HUES6 (cell line): ENCODE measurements at regions not wholly inside any gene's neighbourhood (a gene's known extent, or its start where the extent isn't known, plus 50 kb on each side); places are given as distances from the start of the nearest gene placed in this dataset.

Experiments used
- H3K27ac ChIP-seq: 2 replicates; pipeline ENCODE4 v1.7.0; 2013; ENCODE audit warnings: low read depth, mild to moderate bottlenecking, low read length, inconsistent platforms
- H3K27me3 ChIP-seq: 2 replicates; pipeline ENCODE4 v1.6.1; 2013; ENCODE audit warnings: low read length; ENCODE audit not compliant: control insufficient read depth, insufficient read depth
- H3K36me3 ChIP-seq: 2 replicates; pipeline ENCODE4 v1.6.1; 2013; ENCODE audit warnings: low read length; ENCODE audit not compliant: control insufficient read depth, insufficient read depth
- H3K4me1 ChIP-seq: 2 replicates; pipeline ENCODE4 v1.6.1; 2013; ENCODE audit warnings: low read length; ENCODE audit not compliant: control insufficient read depth, insufficient read depth
- H3K4me3 ChIP-seq: 2 replicates; pipeline ENCODE4 v1.5.1; 2013; ENCODE audit warnings: low read depth, low read length
- H3K9ac ChIP-seq: one replicate; pipeline ENCODE4 v1.6.1; 2013; ENCODE audit warnings: mild to moderate bottlenecking, low read length
- H3K9me3 ChIP-seq: 2 replicates; pipeline ENCODE4 v1.6.1; 2013; ENCODE audit warnings: low read depth, low read length; ENCODE audit not compliant: control insufficient read depth, insufficient read depth

- H3K4me1 ChIP-seq: no peaks in the 10 kb centered on the region
- no peaks in the 10 kb centered on the region for H3K36me3 ChIP-seq
- H3K27ac ChIP-seq: no peak overlapping the region
- 0 out of 2 replicates have a peak, but pooled peaks cover 3% of the 10 kb centered on the region for H3K9me3 ChIP-seq
- H3K9ac ChIP-seq: no peak overlapping the region
- H3K27me3 ChIP-seq: no peaks in the 10 kb centered on the region
- no peak overlapping the region for H3K4me3 ChIP-seq
Observed at GRCh38 chr18:75624869-75625268, 197.4 kb upstream of the SMIM21 start.

GRCh38 chr18:75621818-75622217 lies 194.3 kb upstream of the SMIM21 start:
- H3K4me3 ChIP-seq: no peak overlapping the region
- no peaks in the 10 kb centered on the region for H3K4me1 ChIP-seq
- H3K9me3 ChIP-seq: 0 out of 2 replicates have a peak, but pooled peaks cover 3% of the 10 kb centered on the region
- H3K27ac ChIP-seq: no peak overlapping the region
- no peak overlapping the region for H3K9ac ChIP-seq
- H3K36me3 ChIP-seq: no peaks in the 10 kb centered on the region
- no peaks in the 10 kb centered on the region for H3K27me3 ChIP-seq

- Histone ChIP-seq H3K4me3 (no peak overlapping the region), H3K36me3 (no peaks in the 10 kb centered on the region), H3K27me3 (no peaks in the 10 kb centered on the region), H3K4me1 (no peaks in the 10 kb centered on the region), H3K9me3 (0 out of 2 replicates have a peak, but pooled peaks cover 3% of the 10 kb centered on the region), H3K9ac (no peak overlapping the region), H3K27ac (no peak overlapping the region)
Observed at GRCh38 chr18:75618146-75618545, 190.6 kb upstream of the SMIM21 start.

DNA sequence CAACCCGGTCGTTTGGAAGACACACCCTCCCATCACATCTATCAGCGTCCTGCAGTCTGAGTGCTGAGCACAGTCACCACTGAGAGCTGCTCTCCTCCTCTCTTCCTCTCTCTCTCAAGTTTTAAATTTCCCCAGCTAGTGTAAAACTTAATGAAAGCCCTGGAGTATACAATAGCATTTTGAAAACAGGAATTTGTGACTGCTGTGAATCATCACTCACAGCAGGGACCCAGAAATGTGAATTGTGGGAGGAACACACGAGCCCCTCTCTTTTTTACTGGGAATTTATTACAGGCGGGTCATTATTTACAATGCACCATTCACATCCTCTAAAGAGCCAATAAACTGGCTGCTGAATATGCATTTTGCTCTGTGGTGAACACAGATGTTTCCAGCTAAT lies 185.0 kb upstream of the SMIM21 start:
- Histone ChIP-seq H3K27ac (no peak overlapping the region), H3K27me3 (no peaks in the 10 kb centered on the region), H3K4me1 (peaks cover 9% of the 10 kb centered on the region), H3K9me3 (no peaks in the 10 kb centered on the region), H3K9ac (no peak overlapping the region), H3K36me3 (no peaks in the 10 kb centered on the region), H3K4me3 (no peak overlapping the region)

DNA sequence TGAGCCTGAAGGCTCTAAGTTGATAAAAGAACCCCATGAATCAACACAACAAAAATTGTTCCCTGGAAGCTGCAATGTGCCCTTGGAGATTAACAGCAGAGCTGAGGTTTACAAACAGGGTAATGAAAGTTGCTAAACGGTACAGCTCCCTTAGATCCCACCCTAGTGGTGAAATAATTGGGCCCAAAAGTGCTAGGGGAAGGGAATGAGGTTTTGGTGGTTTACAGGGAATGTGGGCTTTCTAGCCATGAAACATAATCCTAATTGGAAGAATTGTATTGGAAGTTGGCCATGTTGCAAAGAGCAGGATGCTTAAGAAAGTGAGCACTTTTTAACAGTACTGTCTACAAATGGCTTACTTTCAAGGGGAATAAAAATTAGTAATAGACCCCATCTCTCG lies 180.2 kb upstream of the SMIM21 start:
- Histone ChIP-seq H3K4me3 (no peak overlapping the region), H3K9me3 (no peaks in the 10 kb centered on the region), H3K4me1 (peaks cover 7% of the 10 kb centered on the region), H3K27me3 (no peaks in the 10 kb centered on the region), H3K27ac (no peak overlapping the region), H3K9ac (no peak overlapping the region), H3K36me3 (no peaks in the 10 kb centered on the region)

DNA sequence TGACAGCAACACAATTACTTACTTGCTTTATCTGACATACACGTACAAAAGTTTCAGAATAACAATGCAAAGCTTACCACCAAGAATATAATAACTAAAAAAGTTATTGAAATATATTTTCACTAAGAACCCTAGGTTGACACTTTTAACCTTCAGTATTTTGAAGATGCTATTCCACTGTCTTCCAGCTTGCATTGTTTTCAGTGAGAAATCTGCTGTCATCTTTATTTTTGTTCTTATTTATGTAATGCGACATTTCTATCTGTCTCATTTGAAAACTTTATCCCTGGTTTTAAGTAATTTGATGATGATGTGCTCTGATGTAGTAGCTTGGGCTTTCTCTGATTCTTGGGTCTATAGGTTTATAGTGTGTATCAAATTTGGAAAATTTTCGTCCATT lies 165.0 kb upstream of the SMIM21 start:
- Histone ChIP-seq H3K36me3 (no peaks in the 10 kb centered on the region), H3K4me1 (no peaks in the 10 kb centered on the region), H3K9ac (no peak overlapping the region), H3K4me3 (no peak overlapping the region), H3K27me3 (no peaks in the 10 kb centered on the region), H3K9me3 (peaks cover 39% of the 10 kb centered on the region), H3K27ac (no peak overlapping the region)

GRCh38 chr18:75588412-75588811 lies 160.9 kb upstream of the SMIM21 start:
- H3K4me3 ChIP-seq: no peak overlapping the region
- H3K9ac ChIP-seq: no peak overlapping the region
- H3K4me1 ChIP-seq: no peaks in the 10 kb centered on the region; the same call in 1 of the 2 replicates
- peaks cover 24% of the 10 kb centered on the region for H3K9me3 ChIP-seq
- no peaks in the 10 kb centered on the region for H3K27me3 ChIP-seq
- no peak overlapping the region for H3K27ac ChIP-seq
- no peaks in the 10 kb centered on the region for H3K36me3 ChIP-seq

DNA sequence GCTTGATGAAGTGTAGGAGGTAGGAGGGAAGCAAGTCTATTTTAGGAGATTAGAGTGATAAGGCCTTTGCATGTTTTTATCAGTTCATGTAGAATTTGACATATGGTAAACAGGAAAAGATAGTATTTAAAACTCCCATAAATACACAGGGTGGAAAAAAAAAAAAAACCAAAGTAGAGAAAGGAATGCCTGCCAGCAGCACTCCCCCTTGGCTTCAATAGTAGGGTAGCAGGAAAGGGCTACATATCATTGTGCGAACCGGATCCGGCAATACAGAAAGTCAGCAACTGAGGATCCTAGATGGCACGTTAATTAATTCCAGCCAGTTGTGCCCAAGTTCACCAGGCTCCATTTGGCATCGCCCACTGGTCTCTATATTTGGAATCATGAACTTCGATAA lies 159.6 kb upstream of the SMIM21 start:
- no peak overlapping the region for H3K4me3 ChIP-seq
- no peaks in the 10 kb centered on the region for H3K27me3 ChIP-seq

GRCh38 chr18:75586130-75586889 lies 158.8 kb upstream of the SMIM21 start:
- no peak overlapping the region for H3K4me3 ChIP-seq
- no peaks in the 10 kb centered on the region for H3K27me3 ChIP-seq
- no peaks in the 10 kb centered on the region for H3K36me3 ChIP-seq
- no peak overlapping the region for H3K9ac ChIP-seq
- no peaks in the 10 kb centered on the region; the same call in 1 of the 2 replicates for H3K4me1 ChIP-seq
- H3K9me3 ChIP-seq: peaks cover 5% of the 10 kb centered on the region; the same call in 1 of the 2 replicates
- H3K27ac ChIP-seq: no peak overlapping the region

More for the DNA sequence above, 159.6 kb upstream of the SMIM21 start:
- Histone ChIP-seq H3K4me1 (no peaks in the 10 kb centered on the region; the same call in 1 of the 2 replicates), H3K9me3 (peaks cover 12% of the 10 kb centered on the region), H3K9ac (no peak overlapping the region), H3K36me3 (no peaks in the 10 kb centered on the region), H3K27ac (no peak overlapping the region)

GRCh38 chr18:75582940-75583339 lies 155.4 kb upstream of the SMIM21 start:
- Histone ChIP-seq H3K27me3 (no peaks in the 10 kb centered on the region), H3K4me1 (no peaks in the 10 kb centered on the region; the same call in 1 of the 2 replicates), H3K27ac (no peak overlapping the region), H3K4me3 (no peak overlapping the region), H3K9me3 (no peaks in the 10 kb centered on the region), H3K9ac (no peak overlapping the region), H3K36me3 (no peaks in the 10 kb centered on the region)

DNA sequence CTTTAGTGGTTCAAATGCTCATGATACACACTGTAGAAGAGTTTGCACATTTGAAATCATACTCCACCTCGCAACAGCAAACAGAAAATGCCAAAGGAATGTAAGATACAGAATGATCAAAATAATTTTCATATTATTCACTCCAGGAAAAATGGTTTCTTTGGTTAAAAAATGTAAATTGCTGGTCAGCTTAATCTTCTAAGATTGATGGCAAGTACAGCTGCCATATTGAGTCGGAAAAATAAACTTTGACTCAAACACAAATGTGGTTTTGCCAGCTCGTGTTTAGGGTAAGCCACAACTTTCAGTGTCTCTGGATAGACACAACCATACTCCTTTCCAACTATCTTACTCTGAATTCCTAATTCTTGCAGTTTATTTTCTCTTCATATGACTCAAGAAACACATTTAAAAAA lies 154.9 kb upstream of the SMIM21 start:
- no peaks in the 10 kb centered on the region; the same call in 1 of the 2 replicates for H3K4me1 ChIP-seq
- no peaks in the 10 kb centered on the region for H3K36me3 ChIP-seq
- H3K4me3 ChIP-seq: no peak overlapping the region
- no peak overlapping the region for H3K9ac ChIP-seq
- H3K9me3 ChIP-seq: no peaks in the 10 kb centered on the region
- H3K27me3 ChIP-seq: no peaks in the 10 kb centered on the region
- H3K27ac ChIP-seq: no peak overlapping the region
